RWPE1 (cell line): ENCODE measurements at regions not wholly inside any gene's neighbourhood (a gene's known extent, or its start where the extent isn't known, plus 50 kb on each side); places are given as distances from the start of the nearest gene placed in this dataset.

Experiments used
- CTCF ChIA-PET: fragments of 350-600 bp; sonication (Branson Sonifier 250); formaldehyde crosslinking; extraction: SDS; loops from one replicate; lab custom pipeline; 2021; lab: Yijun Ruan, JAX
- POLR2A ChIA-PET: fragments of 400-600 bp; formaldehyde crosslinking; extraction: SDS; loops from one replicate; lab custom pipeline; 2020; ENCODE audit warnings: antibody characterized with exemption; ENCODE audit not compliant: low non-redundant PET; lab: Yijun Ruan, JAX
- DNase-seq: peaks from one replicate; pipeline ENCODE4 v3.0.0; 2012; ENCODE audit warnings: low spot score
- H3K27ac ChIP-seq: fragments of 450-650 bp; 2 replicates; pipeline ENCODE4 v1.5.1; 2017
- TF ChIP-seq, protein P1 (sequence below): fragments of 450-650 bp; conservative IDR thresholded peaks from 2 replicates; pipeline ENCODE4 v1.5.1; 2017; ENCODE audit warnings: low read depth, mild to moderate bottlenecking

DNA sequence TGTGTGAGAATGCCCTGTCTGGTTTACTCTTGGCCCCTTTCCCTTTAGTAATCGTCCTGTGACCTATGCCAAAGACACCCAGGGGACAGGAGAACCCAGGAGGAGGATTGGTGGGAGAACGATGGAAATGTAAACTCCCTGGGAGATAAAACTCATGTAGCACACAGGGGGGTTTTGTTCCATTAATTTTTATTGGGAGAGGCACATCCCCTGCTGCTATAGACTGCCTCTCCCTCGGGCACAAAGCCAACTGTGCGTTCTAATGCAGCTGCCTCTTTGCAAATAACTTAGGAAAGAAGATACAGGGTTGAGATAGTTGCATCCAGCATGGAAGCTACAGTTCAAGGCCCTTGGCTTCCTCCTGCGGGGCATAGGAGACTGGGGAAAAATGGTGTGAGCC lies 489.6 kb downstream of the SLC4A3 start:
- ChIA-PET CTCF (interaction anchor here (0.6 kb wide), 1 partner anchor 98 kb away, joined by 3 read pairs; no protein-coding TSS in a partner anchor), POLR2A (no interaction called here)
- no peak overlapping the region for H3K27ac ChIP-seq
- DNase-seq = no peak
- TF ChIP-seq, protein P1, sequence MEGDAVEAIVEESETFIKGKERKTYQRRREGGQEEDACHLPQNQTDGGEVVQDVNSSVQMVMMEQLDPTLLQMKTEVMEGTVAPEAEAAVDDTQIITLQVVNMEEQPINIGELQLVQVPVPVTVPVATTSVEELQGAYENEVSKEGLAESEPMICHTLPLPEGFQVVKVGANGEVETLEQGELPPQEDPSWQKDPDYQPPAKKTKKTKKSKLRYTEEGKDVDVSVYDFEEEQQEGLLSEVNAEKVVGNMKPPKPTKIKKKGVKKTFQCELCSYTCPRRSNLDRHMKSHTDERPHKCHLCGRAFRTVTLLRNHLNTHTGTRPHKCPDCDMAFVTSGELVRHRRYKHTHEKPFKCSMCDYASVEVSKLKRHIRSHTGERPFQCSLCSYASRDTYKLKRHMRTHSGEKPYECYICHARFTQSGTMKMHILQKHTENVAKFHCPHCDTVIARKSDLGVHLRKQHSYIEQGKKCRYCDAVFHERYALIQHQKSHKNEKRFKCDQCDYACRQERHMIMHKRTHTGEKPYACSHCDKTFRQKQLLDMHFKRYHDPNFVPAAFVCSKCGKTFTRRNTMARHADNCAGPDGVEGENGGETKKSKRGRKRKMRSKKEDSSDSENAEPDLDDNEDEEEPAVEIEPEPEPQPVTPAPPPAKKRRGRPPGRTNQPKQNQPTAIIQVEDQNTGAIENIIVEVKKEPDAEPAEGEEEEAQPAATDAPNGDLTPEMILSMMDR = no peak

DNA sequence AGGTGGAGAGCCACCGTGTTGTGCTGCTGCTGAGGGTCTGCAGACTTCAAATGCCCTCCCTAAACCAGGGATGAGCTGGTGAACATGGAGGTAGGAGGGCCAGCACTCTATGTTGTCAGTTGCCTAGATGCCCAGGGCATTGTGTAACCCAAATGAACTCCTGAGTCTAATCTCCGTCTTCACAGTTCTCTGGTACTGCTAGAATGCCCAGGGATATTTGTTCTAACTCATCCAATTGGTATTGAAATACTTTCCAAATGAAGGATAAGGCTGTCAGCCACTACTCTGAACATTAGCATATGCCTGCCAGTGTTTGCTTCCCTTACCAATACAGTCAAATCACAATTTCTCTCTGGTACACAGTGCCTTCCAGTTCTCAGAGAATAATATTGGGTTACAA lies 492.6 kb downstream of the SLC4A3 start:
- CTCF ChIA-PET = no interaction called here
- TF ChIP-seq, protein P1 = no peak
- POLR2A ChIA-PET = no interaction called here
- no peak for DNase-seq
- H3K27ac ChIP-seq = no peak overlapping the region

DNA sequence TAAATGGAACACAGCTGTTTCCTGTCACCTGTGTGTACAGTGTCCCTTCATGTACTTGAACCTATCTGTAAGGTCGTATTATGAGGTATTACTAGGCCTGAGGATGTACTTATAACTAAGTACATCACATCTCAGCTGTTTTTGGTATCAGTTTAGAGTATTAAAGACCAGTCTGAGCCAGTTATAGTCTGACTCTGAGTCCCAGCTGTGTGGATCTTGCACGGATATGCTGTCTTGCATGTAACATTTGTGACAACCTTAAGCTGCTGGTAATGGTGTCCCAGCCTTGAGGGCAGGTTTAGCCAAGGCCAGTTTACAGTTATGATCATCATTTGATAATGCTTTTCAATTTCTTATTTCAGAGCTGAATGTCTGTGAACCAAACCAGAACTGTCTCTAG lies 496.3 kb downstream of the SLC4A3 start:
- ChIA-PET CTCF (no interaction called here), POLR2A (no interaction called here)
- TF ChIP-seq, protein P1 = no peak
- H3K27ac ChIP-seq = no peak overlapping the region
- no peak for DNase-seq

DNA sequence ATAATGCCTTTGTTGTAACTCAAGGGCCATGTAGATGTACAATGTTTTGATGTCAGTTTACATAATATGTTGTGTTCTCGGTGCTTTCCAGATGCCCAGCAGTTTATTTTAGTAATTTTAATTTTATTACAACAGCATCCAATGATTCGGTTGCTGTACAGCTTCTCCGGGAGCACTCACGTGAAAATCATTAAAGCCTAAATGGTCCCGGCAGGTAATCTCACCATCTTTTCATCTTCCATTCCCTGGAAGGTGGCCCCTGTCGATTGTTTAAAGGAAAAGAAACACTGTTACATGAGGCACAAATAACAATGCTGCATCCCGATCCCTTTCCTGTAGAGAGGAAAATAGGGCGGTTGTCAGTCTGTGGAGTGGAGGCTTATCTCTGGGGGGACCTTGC lies 498.1 kb downstream of the SLC4A3 start:
- ChIA-PET POLR2A (no interaction called here), CTCF (no interaction called here)

DNA sequence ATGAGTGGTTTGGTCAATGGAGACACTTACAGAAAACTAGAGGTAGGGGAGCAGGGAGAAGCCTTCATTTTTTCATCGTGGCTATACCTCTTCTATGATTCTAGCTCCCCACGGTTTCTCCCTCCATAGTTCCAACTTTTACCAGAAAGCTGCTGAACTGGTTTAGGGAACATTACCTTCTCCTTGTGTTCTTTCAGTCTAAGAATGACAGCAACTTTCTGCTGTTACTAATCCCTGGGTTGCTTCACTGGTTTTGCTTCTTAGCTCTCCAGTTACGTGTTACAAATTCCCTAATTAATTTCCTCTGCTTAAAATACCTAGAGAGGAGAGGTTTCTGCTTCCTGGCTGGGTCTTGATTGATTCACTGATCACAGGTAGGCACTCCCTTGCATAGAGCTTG lies 499.9 kb downstream of the SLC4A3 start:
- TF ChIP-seq, protein P1 = no peak
- CTCF ChIA-PET = no interaction called here
- DNase-seq = peak; percentile 21
- no peak overlapping the region for H3K27ac ChIP-seq
- POLR2A ChIA-PET = no interaction called here

More for the DNA sequence above, 498.1 kb downstream of the SLC4A3 start:
- DNase-seq = no peak
- no peak overlapping the region for H3K27ac ChIP-seq
- TF ChIP-seq, protein P1 = no peak

DNA sequence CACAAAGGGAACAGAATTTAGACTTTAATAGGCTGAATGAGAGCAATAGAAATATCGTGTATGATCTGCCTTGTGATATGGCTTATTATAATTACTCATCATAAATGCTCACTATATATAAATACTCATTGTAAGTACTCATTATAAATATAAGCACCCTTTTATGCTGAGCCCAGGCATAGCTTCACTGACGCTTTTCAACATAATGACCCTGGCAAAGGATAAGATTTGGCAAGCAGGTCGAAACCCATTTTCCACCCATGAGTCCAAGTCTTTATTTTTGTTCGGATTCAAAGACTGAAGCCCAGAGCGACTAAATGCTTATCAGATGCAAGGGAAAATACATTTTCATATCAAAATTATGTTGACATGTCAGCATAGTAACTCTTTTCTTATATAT lies 500.4 kb downstream of the SLC4A3 start:
- no peak overlapping the region for H3K27ac ChIP-seq
- DNase-seq = no peak
- POLR2A ChIA-PET = no interaction called here
- CTCF ChIA-PET = no interaction called here
- TF ChIP-seq, protein P1 = no peak
